Left renal cortex interstitium (tissue), 4 donors: ENCODE measurements at regions not wholly inside any gene's neighbourhood (a gene's known extent, or its start where the extent isn't known, plus 50 kb on each side); places are given as distances from the start of the nearest gene placed in this dataset.

ENCODE experiments used
- DNase-seq, 4 donors: peaks; one replicate each; pipeline ENCODE4 v3.0.0-alpha.2; 2013; ENCODE audit warnings: low read depth in 4 of 4, low spot score in 2 of 4, missing footprints in 1 of 4

- DNase-seq: no peak
Measured at GRCh38 chr6:100269189-100269588, 195.5 kb downstream of the SIM1 start.

GRCh38 chr6:100268326-100268725, 196.4 kb downstream of the SIM1 start:
- no peak for DNase-seq

GRCh38 chr6:100267721-100268123, 197.0 kb downstream of the SIM1 start:
- DNase-seq: no peak

GRCh38 chr6:100266494-100267401, 198.0 kb downstream of the SIM1 start:
- DNase-seq: no peak

- no peak for DNase-seq
Measured at GRCh38 chr6:100262086-100262485, 202.6 kb downstream of the SIM1 start.

- no peak for DNase-seq
Measured at GRCh38 chr6:100261486-100261885, 203.2 kb downstream of the SIM1 start.

- DNase-seq: no peak
Measured at GRCh38 chr6:100260584-100260983, 204.1 kb downstream of the SIM1 start.

- no peak for DNase-seq
Measured at GRCh38 chr6:100259865-100260264, 204.9 kb downstream of the SIM1 start.

GRCh38 chr6:100258752-100259151, 206.0 kb downstream of the SIM1 start:
- DNase-seq: no peak

- DNase-seq: no peak
Measured at GRCh38 chr6:100257793-100258395, 206.8 kb downstream of the SIM1 start.

- no peak for DNase-seq
Measured at GRCh38 chr6:100255701-100256100, 209.0 kb downstream of the SIM1 start.

- no peak for DNase-seq
Measured at GRCh38 chr6:100247123-100247522, 217.6 kb downstream of the SIM1 start.

- DNase-seq: no peak
Measured at GRCh38 chr6:100246206-100246605, 218.5 kb downstream of the SIM1 start.

- no peak for DNase-seq
Measured at GRCh38 chr6:100240798-100241197, 223.9 kb downstream of the SIM1 start.

- no peak for DNase-seq
Measured at GRCh38 chr6:100237821-100238220, 226.9 kb downstream of the SIM1 start.

GRCh38 chr6:100236389-100236788, 228.3 kb downstream of the SIM1 start:
- DNase-seq: no peak

- no peak for DNase-seq
Measured at GRCh38 chr6:100235631-100236030, 229.1 kb downstream of the SIM1 start.

GRCh38 chr6:100234625-100235024, 230.1 kb downstream of the SIM1 start:
- no peak for DNase-seq

GRCh38 chr6:100232781-100233573, 231.7 kb downstream of the SIM1 start:
- no peak for DNase-seq

- no peak for DNase-seq
Measured at GRCh38 chr6:100230953-100231316, 233.8 kb downstream of the SIM1 start.
